Endothelial cell (in vitro differentiated cells): ENCODE measurements at regions not wholly inside any gene's neighbourhood (a gene's known extent, or its start where the extent isn't known, plus 50 kb on each side); places are given as distances from the start of the nearest gene placed in this dataset.

Experiments used
- DNase-seq: peaks from one replicate; pipeline ENCODE4 v3.0.0; 2021; ENCODE audit warnings: low spot score
- H3K27ac Mint-ChIP-seq: one replicate; pipeline ENCODE4 v1.8.0; 2021; ENCODE audit warnings: mixed read lengths, inconsistent platforms; ENCODE audit not compliant: unreplicated experiment
- H3K27me3 Mint-ChIP-seq: one replicate; pipeline ENCODE4 v1.8.0; 2021; ENCODE audit warnings: mild to moderate bottlenecking, moderate library complexity, mixed read lengths, inconsistent platforms; ENCODE audit not compliant: unreplicated experiment
- H3K36me3 Mint-ChIP-seq: one replicate; pipeline ENCODE4 v1.8.0; 2021; ENCODE audit warnings: mild to moderate bottlenecking, low read depth, mixed read lengths, inconsistent platforms; ENCODE audit not compliant: unreplicated experiment
- H3K4me1 Mint-ChIP-seq: one replicate; pipeline ENCODE4 v1.8.0; 2021; ENCODE audit warnings: mild to moderate bottlenecking, mixed read lengths, inconsistent platforms; ENCODE audit not compliant: unreplicated experiment
- H3K4me3 Mint-ChIP-seq: one replicate; pipeline ENCODE4 v1.8.0; 2021; ENCODE audit warnings: mild to moderate bottlenecking, mixed read lengths, inconsistent platforms; ENCODE audit not compliant: unreplicated experiment
- H3K9me3 Mint-ChIP-seq: one replicate; pipeline ENCODE4 v1.8.0; 2021; ENCODE audit warnings: mixed read lengths, inconsistent platforms; ENCODE audit not compliant: unreplicated experiment
- CTCF ChIP-seq: fragments of 200-600 bp; sonication (generic); IDR thresholded peaks from one replicate; pipeline ENCODE4 v1.5.0; 2021; ENCODE audit warnings: antibody characterized with exemption; ENCODE audit not compliant: unreplicated experiment

GRCh38 chr14:89630101-89630829, 213.2 kb upstream of the FOXN3 start:
- peaks cover 8% of the 10 kb centered on the region for H3K4me1 Mint-ChIP-seq
- H3K27ac Mint-ChIP-seq, result no peak overlapping the region

DNA sequence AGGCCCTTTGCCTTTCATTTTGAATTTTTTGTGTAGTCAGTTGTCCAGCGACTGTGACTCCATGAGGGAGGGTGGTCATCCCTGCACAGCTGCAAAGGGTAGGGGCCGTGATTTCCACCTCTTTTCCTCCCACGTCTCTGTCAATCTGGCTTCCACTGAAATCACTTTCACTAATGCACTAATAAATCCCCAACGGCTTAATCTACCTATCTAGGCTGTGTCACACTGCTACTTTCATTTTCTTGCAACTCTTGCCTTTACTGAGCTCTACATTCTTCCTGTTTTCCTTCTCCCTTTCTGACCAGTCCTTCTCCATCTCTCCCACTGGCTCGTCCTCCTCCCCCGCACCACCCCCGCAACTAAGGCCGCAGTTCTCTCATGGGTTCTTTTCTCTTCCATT, 212.3 kb upstream of the FOXN3 start:
- no peak overlapping the region for H3K27ac Mint-ChIP-seq
- H3K4me1 Mint-ChIP-seq, result peaks cover 8% of the 10 kb centered on the region
- no peaks in the 10 kb centered on the region for H3K9me3 Mint-ChIP-seq
- no peak for DNase-seq
- peaks cover 12% of the 10 kb centered on the region for H3K27me3 Mint-ChIP-seq
- no peak for TF ChIP-seq CTCF
- H3K4me3 Mint-ChIP-seq, result no peak overlapping the region
- peaks cover 7% of the 10 kb centered on the region for H3K36me3 Mint-ChIP-seq

More at GRCh38 chr14:89630101-89630829, 213.2 kb upstream of the FOXN3 start:
- no peak for TF ChIP-seq CTCF
- Mint-ChIP-seq H3K36me3 (peaks cover 7% of the 10 kb centered on the region), H3K27me3 (peaks cover 8% of the 10 kb centered on the region), H3K9me3 (no peaks in the 10 kb centered on the region), H3K4me3 (no peak overlapping the region)
- no peak for DNase-seq

DNA sequence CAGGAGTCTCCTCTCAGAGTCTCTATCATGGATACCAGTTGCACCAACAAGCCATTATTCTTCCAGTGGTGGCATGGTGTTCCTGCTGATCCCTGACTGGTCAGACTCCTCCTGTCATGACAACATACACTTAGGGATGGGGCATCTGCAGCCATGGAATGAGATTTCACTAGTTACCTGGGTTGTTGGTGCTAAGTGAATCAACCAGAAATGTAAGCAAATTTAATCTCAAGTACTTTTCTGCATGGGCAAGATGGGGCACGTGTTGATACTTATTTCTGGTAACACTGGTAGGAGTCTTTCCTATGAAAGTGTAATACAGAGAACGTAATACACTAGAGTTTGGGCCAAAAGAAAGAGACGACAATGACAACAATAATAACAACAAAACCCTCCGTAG, 211.5 kb upstream of the FOXN3 start:
- Mint-ChIP-seq H3K4me1 (peaks cover 8% of the 10 kb centered on the region), H3K9me3 (no peaks in the 10 kb centered on the region)

GRCh38 chr14:89626233-89626806, 209.3 kb upstream of the FOXN3 start:
- peaks cover 12% of the 10 kb centered on the region for H3K27me3 Mint-ChIP-seq
- peaks cover 12% of the 10 kb centered on the region for H3K36me3 Mint-ChIP-seq
- no peak for DNase-seq
- no peak for TF ChIP-seq CTCF
- no peak overlapping the region for H3K27ac Mint-ChIP-seq
- peaks cover 11% of the 10 kb centered on the region for H3K4me1 Mint-ChIP-seq
- H3K4me3 Mint-ChIP-seq, result no peak overlapping the region
- H3K9me3 Mint-ChIP-seq, result no peaks in the 10 kb centered on the region

More for the DNA sequence above, 211.5 kb upstream of the FOXN3 start:
- H3K27me3 Mint-ChIP-seq, result peaks cover 12% of the 10 kb centered on the region
- DNase-seq, result no peak
- no peak overlapping the region for H3K4me3 Mint-ChIP-seq
- no peak overlapping the region for H3K27ac Mint-ChIP-seq
- peaks cover 7% of the 10 kb centered on the region for H3K36me3 Mint-ChIP-seq
- no peak for TF ChIP-seq CTCF

- Mint-ChIP-seq H3K36me3 (peaks cover 12% of the 10 kb centered on the region), H3K4me3 (no peak overlapping the region), H3K27ac (no peak overlapping the region), H3K9me3 (no peaks in the 10 kb centered on the region), H3K4me1 (peaks cover 9% of the 10 kb centered on the region), H3K27me3 (peaks cover 10% of the 10 kb centered on the region)
- no peak for DNase-seq
- TF ChIP-seq CTCF, result no peak
Observed at GRCh38 chr14:89625731-89626232, 208.7 kb upstream of the FOXN3 start.
